Skeletal muscle tissue (tissue), 3 donors: ENCODE measurements at regions not wholly inside any gene's neighbourhood (a gene's known extent, or its start where the extent isn't known, plus 50 kb on each side); places are given as distances from the start of the nearest gene placed in this dataset.

Experiments used
- H3K27ac ChIP-seq: one replicate; pipeline ENCODE4 v1.7.0; 2013; ENCODE audit warnings: mild to moderate bottlenecking, low read depth, low read length, inconsistent platforms
- H3K27me3 ChIP-seq, 3 donors: one replicate each; pipeline ENCODE4 v1.7.0; 2013; ENCODE audit warnings: low read length in 3 of 3; ENCODE audit not compliant: control insufficient read depth in 3 of 3, insufficient read depth in 3 of 3
- H3K36me3 ChIP-seq, 3 donors: one replicate each; pipeline ENCODE4 v1.7.0; 2013; ENCODE audit warnings: low read length in 3 of 3; ENCODE audit not compliant: control insufficient read depth in 3 of 3, insufficient read depth in 3 of 3
- H3K4me1 ChIP-seq, 3 donors: one replicate each; pipeline ENCODE4 v1.7.0; 2013; ENCODE audit warnings: low read length in 3 of 3, mild to moderate bottlenecking in 3 of 3; ENCODE audit not compliant: control insufficient read depth in 3 of 3, insufficient read depth in 3 of 3
- H3K4me3 ChIP-seq, 3 donors: one replicate each; pipeline ENCODE4 v1.7.0; 2013; ENCODE audit warnings: low read length in 3 of 3
- H3K9ac ChIP-seq, 3 donors: one replicate each; pipeline ENCODE4 v1.7.0; 2013; ENCODE audit warnings: low read length in 3 of 3, mild to moderate bottlenecking in 3 of 3, moderate library complexity in 2 of 3, low read depth in 1 of 3
- H3K9me3 ChIP-seq, 3 donors: one replicate each; pipeline ENCODE4 v1.7.0; 2013; ENCODE audit warnings: low read length in 3 of 3; ENCODE audit not compliant: control insufficient read depth in 3 of 3
- donor health status: Osteomylitis.

GRCh38 chr20:37580069-37580468 is 52.4 kb upstream of the BLCAP start:
- peaks cover 5 to 16% (median 14%) of the 10 kb centered on the region in 3 donors for H3K27me3 ChIP-seq

GRCh38 chr20:37579106-37579505 is 51.4 kb upstream of the BLCAP start:
- peaks cover 0 to 16% (median 11%) of the 10 kb centered on the region in 3 donors for H3K27me3 ChIP-seq
- H3K4me3 ChIP-seq, result no peak overlapping the region
- no peak overlapping the region for H3K27ac ChIP-seq
- no peaks in the 10 kb centered on the region for H3K36me3 ChIP-seq
- H3K9me3 ChIP-seq, result no peaks in the 10 kb centered on the region
- H3K4me1 ChIP-seq, result no peaks in the 10 kb centered on the region
- no peak overlapping the region for H3K9ac ChIP-seq

More at GRCh38 chr20:37580069-37580468, 52.4 kb upstream of the BLCAP start:
- Histone ChIP-seq H3K4me1 (no peaks in the 10 kb centered on the region), H3K4me3 (no peak overlapping the region), H3K36me3 (no peaks in the 10 kb centered on the region), H3K9me3 (no peaks in the 10 kb centered on the region), H3K9ac (no peak overlapping the region), H3K27ac (no peak overlapping the region)

- Histone ChIP-seq H3K27me3 (peaks cover 0 to 25% (median 15%) of the 10 kb centered on the region in 3 donors), H3K4me3 (no peak overlapping the region), H3K9ac (no peak overlapping the region)
Measured at GRCh38 chr20:37577981-37578380, 50.3 kb upstream of the BLCAP start.

More at GRCh38 chr20:37577981-37578380, 50.3 kb upstream of the BLCAP start:
- no peaks in the 10 kb centered on the region for H3K4me1 ChIP-seq
- no peaks in the 10 kb centered on the region for H3K36me3 ChIP-seq
- H3K27ac ChIP-seq, result no peak overlapping the region
- H3K9me3 ChIP-seq, result no peaks in the 10 kb centered on the region
